Suprapubic skin (tissue), 4 donors: ENCODE measurements at regions not wholly inside any gene's neighbourhood (a gene's known extent, or its start where the extent isn't known, plus 50 kb on each side); places are given as distances from the start of the nearest gene placed in this dataset.

Experiments used
- EP300 ChIP-seq: sonication (generic); formaldehyde crosslinking; IDR thresholded peaks from one replicate; pipeline ENCODE4 v1.6.1; 2017; ENCODE audit warnings: antibody characterized with exemption
- POLR2A ChIP-seq, 2 donors: fragments of 450-650 bp; IDR thresholded peaks; one replicate each; pipeline ENCODE4 v1.6.1; 2017; ENCODE audit warnings: antibody characterized with exemption in 2 of 2, mild to moderate bottlenecking in 2 of 2, moderate library complexity in 2 of 2
- POLR2AphosphoS5 ChIP-seq, 3 donors: sonication (generic); formaldehyde crosslinking; IDR thresholded peaks; one replicate each; pipeline ENCODE4 v1.6.1; 2017; ENCODE audit warnings: antibody characterized with exemption in 3 of 3
- TF ChIP-seq, protein P1 (sequence below), 2 donors: fragments of 200-600 bp in 1 of 2; fragments of 450-650 bp in 1 of 2; sonication (generic) in 1 of 2; IDR thresholded peaks; one replicate each; pipeline ENCODE4 v1.5.1; 2016 to 2019; ENCODE audit warnings: antibody characterized with exemption in 2 of 2, mild to moderate bottlenecking in 1 of 2, moderate library complexity in 1 of 2

DNA sequence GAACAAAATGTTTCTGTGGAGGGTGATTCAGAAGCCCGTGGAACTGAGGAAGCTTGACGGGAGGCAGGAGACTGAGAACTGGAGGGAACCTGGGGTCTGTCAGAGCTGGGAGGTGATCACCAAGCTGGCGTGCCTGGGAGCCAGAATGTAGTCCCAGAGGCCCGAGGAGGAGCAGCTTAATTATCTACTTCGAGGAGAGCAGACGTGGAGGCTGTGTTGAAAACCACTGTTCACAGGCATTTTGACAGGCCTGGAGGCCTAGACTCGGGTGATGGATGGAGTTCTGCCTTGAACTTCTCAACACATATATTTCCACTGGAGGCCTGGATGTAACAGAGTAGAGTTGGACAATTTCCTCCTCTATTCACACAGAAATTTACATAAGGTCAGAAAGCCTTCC, 177.7 kb upstream of the SALL1 start:
- TF ChIP-seq, protein P1, sequence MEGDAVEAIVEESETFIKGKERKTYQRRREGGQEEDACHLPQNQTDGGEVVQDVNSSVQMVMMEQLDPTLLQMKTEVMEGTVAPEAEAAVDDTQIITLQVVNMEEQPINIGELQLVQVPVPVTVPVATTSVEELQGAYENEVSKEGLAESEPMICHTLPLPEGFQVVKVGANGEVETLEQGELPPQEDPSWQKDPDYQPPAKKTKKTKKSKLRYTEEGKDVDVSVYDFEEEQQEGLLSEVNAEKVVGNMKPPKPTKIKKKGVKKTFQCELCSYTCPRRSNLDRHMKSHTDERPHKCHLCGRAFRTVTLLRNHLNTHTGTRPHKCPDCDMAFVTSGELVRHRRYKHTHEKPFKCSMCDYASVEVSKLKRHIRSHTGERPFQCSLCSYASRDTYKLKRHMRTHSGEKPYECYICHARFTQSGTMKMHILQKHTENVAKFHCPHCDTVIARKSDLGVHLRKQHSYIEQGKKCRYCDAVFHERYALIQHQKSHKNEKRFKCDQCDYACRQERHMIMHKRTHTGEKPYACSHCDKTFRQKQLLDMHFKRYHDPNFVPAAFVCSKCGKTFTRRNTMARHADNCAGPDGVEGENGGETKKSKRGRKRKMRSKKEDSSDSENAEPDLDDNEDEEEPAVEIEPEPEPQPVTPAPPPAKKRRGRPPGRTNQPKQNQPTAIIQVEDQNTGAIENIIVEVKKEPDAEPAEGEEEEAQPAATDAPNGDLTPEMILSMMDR (IDR thresholded peaks at IDR 0.05) = no peak
- TF ChIP-seq POLR2A (IDR thresholded peaks at IDR 0.05) (no peak), POLR2AphosphoS5 (IDR thresholded peaks at IDR 0.05) (no peak), EP300 (no peak)
